LoVo (cell line): ENCODE measurements at regions not wholly inside any gene's neighbourhood (a gene's known extent, or its start where the extent isn't known, plus 50 kb on each side); places are given as distances from the start of the nearest gene placed in this dataset.

Experiments
- DNase-seq: peaks from one replicate; pipeline ENCODE4 v3.0.0-alpha.2; 2016; ENCODE audit warnings: low spot score

GRCh38 chr10:128664729-128665128 lies 538.5 kb upstream of the MKI67 start:
- DNase-seq, result no peak

- DNase-seq, result no peak
Observed at GRCh38 chr10:128675405-128675804, 549.2 kb upstream of the MKI67 start.

GRCh38 chr10:128680116-128680515 lies 553.9 kb upstream of the MKI67 start:
- DNase-seq, result no peak

- no peak for DNase-seq
Observed at GRCh38 chr10:128684215-128684614, 558.0 kb upstream of the MKI67 start.

GRCh38 chr10:128686630-128687278 lies 560.5 kb upstream of the MKI67 start:
- DNase-seq, result no peak

- DNase-seq, result no peak
Observed at GRCh38 chr10:128687408-128687807, 561.2 kb upstream of the MKI67 start.

- DNase-seq, result no peak
Observed at GRCh38 chr10:128687927-128688549, 561.8 kb upstream of the MKI67 start.

GRCh38 chr10:128689667-128690066 lies 563.4 kb upstream of the MKI67 start:
- DNase-seq, result no peak

GRCh38 chr10:128693493-128694131 lies 567.4 kb upstream of the MKI67 start:
- no peak for DNase-seq

GRCh38 chr10:128694168-128694850 lies 568.1 kb upstream of the MKI67 start:
- no peak for DNase-seq

- DNase-seq, result no peak
Observed at GRCh38 chr10:128694851-128695725, 568.9 kb upstream of the MKI67 start.

GRCh38 chr10:128695931-128696330 lies 569.7 kb upstream of the MKI67 start:
- DNase-seq, result no peak

GRCh38 chr10:128697437-128697836 lies 571.2 kb upstream of the MKI67 start:
- DNase-seq, result no peak

- DNase-seq, result no peak
Observed at GRCh38 chr10:128701381-128701780, 575.2 kb upstream of the MKI67 start.

- DNase-seq, result no peak
Observed at GRCh38 chr10:128701837-128702236, 575.6 kb upstream of the MKI67 start.

- no peak for DNase-seq
Observed at GRCh38 chr10:128704716-128705115, 578.5 kb upstream of the MKI67 start.

GRCh38 chr10:128708182-128708581 lies 582.0 kb upstream of the MKI67 start:
- no peak for DNase-seq

GRCh38 chr10:128709686-128710085 lies 583.5 kb upstream of the MKI67 start:
- no peak for DNase-seq

GRCh38 chr10:128710098-128710797 lies 584.0 kb upstream of the MKI67 start:
- DNase-seq, result no peak

- no peak for DNase-seq
Observed at GRCh38 chr10:128710798-128711183, 584.6 kb upstream of the MKI67 start.

- DNase-seq, result no peak
Observed at GRCh38 chr10:128711806-128712205, 585.6 kb upstream of the MKI67 start.
